A673 (cell line): ENCODE measurements at regions not wholly inside any gene's neighbourhood (a gene's known extent, or its start where the extent isn't known, plus 50 kb on each side); places are given as distances from the start of the nearest gene placed in this dataset.

Experiments used
- EZH2 ChIP-seq: fragments of 200-600 bp; sonication (generic); IDR thresholded peaks from 2 replicates; pipeline ENCODE4 v1.6.1; 2017; ENCODE audit warnings: borderline replicate concordance, low read depth, mild to moderate bottlenecking, mixed read lengths, antibody characterized with exemption, low read length; ENCODE audit not compliant: poor library complexity, severe bottlenecking
- TF ChIP-seq, protein P1 (sequence below): fragments of 300-800, 200-600 bp; sonication (generic); conservative IDR thresholded peaks from 2 replicates; pipeline ENCODE4 v1.5.1; 2017; ENCODE audit warnings: low read depth, mild to moderate bottlenecking, antibody characterized with exemption, low read length, moderate library complexity, mixed read lengths

GRCh38 chr17:63035695-63036094 is 69.7 kb downstream of the TANC2 start:
- TF ChIP-seq, protein P1, sequence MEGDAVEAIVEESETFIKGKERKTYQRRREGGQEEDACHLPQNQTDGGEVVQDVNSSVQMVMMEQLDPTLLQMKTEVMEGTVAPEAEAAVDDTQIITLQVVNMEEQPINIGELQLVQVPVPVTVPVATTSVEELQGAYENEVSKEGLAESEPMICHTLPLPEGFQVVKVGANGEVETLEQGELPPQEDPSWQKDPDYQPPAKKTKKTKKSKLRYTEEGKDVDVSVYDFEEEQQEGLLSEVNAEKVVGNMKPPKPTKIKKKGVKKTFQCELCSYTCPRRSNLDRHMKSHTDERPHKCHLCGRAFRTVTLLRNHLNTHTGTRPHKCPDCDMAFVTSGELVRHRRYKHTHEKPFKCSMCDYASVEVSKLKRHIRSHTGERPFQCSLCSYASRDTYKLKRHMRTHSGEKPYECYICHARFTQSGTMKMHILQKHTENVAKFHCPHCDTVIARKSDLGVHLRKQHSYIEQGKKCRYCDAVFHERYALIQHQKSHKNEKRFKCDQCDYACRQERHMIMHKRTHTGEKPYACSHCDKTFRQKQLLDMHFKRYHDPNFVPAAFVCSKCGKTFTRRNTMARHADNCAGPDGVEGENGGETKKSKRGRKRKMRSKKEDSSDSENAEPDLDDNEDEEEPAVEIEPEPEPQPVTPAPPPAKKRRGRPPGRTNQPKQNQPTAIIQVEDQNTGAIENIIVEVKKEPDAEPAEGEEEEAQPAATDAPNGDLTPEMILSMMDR: no peak
- TF ChIP-seq EZH2: no peak
